CD4-positive, alpha-beta T cell treated with Interleukin-17A for 4 hours (primary cell): ENCODE measurements at regions not wholly inside any gene's neighbourhood (a gene's known extent, or its start where the extent isn't known, plus 50 kb on each side); places are given as distances from the start of the nearest gene placed in this dataset.

Experiments used
- DNase-seq: peaks from one replicate; pipeline ENCODE4 v3.0.0-alpha.2; 2020; ENCODE audit warnings: mixed read lengths

DNA sequence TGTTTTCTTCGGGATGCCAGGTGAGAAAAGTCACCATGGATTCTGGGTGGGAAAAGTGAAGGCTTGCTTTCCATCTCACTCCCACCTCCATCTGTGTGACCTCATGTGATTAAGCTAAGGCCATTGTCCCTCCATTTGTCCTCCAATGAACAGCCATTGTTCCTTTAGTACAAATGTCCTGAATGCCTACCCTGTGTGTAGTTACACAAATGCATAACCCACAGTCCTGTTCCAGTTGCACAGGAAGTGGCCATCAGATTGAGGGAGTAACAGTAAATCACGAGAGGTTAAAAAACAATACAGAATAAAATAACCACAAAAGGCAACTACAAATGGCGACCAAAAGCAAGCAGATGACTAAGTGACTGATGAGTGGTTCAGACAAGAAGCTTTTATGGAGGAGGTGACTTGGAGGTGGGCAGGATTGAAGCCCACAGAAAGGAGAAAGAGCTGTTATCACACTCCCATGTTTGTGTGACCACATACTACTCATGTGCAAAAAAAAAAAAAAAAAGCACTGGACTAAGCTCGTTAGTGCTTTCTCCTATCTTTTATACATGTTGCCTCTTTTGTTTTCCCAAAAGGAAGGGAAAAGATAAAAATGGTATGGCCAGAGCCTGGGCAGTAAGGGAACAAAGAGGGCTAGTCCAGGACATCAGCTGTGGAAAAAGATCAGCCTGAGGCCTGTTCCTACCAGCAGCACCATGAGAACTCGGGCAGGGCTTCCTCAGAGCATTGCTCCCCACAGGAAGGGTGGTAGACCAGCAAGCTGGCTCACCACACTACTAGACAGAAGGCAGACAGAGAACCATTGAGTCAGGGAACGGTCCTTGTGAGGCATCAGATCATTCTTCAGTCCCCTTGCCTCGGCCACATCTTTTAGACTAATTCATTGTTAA lies 111.0 kb downstream of the TFAP2A start:
- no peak for DNase-seq

- no peak for DNase-seq
Measured at GRCh38 chr6:10302566-10303235, 112.2 kb downstream of the TFAP2A start.

DNA sequence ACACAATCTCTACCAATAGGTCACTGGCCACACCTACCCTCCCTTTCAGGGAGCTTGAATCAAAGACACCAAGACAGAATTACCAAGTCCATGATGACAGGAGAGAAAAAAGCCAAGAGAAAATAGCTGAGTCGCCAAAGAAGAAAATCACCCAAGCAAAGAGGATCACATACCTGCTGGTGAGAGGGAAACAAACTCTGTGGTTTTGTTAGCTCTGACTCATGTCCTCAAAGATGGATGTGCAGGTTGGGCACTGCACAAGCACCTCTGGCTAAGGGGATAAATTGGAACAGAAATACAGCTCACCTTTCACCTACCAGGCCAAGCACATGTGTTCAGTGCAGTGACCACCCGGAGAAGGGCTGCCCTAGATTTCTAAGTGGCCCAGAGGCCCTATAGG lies 114.8 kb downstream of the TFAP2A start:
- no peak for DNase-seq

DNA sequence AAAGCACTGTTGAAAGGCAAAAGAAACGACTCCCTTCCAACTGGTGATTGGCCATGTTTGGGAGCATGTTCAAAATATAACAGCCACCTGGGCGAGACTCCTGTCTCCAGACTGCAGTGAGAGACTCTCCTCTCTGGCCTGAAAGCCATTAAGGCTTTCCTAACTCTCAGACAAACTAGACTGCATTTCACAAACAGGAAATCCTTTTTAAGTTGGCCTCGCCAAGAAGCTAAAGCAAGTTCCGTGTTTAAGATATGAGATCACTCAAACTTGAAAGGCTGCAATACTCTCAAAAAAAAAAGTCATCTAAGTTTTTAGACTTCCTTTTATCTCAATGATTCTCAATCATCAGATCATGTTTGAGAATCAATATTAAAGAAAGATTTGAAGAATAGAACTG lies 117.0 kb downstream of the TFAP2A start:
- DNase-seq, result no peak

DNA sequence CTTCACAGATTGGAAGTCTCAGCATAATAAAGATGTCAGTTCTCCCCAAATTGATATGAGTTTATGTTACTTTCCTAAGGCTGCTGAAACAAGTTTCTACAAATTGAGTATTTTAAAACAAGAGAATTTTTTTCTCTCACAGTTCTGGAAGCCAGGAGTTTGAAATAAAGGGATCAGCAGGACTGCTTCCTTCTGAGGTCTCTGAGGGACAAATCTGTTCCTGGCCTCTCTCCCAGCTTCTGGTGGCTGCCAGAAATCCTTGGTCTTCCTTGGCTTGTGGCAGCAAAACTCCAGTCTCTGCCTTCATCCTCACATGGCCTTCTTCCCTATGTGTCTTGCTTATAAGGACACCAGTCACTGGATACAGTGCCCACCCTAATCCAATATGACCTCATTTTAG lies 136.1 kb downstream of the TFAP2A start:
- no peak for DNase-seq

GRCh38 chr6:10276660-10277287 lies 138.1 kb downstream of the TFAP2A start:
- no peak for DNase-seq

GRCh38 chr6:10276106-10276505 lies 138.8 kb downstream of the TFAP2A start:
- no peak for DNase-seq

GRCh38 chr6:10272591-10272990 lies 142.3 kb downstream of the TFAP2A start:
- no peak for DNase-seq

- no peak for DNase-seq
Measured at GRCh38 chr6:10271982-10272381, 142.9 kb downstream of the TFAP2A start.

DNA sequence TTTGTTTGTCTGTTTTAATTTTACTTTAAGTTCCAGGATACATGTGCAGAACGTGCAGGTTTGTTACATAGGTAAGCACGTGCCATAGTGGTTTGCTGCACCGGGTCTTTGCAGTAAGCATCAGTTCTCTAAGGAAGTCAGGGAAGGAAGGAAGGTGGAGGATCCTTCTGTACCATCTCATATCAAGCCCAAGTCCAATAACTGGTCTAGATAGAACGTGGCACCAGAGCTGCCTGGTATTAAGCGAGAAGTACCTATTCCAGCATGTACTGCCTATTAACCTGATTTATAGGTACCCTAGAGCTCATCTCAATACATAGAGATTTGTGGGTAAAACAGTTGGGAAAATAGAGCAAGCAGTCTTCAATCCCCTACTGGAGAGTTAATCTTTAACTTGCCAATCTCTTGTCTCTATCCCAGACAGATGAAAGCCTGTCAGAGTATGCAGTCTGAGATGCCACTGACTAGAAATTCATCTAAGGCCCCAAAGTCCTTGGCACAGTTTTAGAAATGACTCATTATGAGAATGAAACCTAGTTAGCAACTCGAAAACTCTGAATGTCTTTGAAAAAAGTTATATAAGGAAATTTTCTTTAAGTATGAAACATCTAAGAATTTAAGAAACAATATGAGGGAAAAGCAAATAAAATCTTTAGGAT lies 144.9 kb downstream of the TFAP2A start:
- DNase-seq, result no peak

DNA sequence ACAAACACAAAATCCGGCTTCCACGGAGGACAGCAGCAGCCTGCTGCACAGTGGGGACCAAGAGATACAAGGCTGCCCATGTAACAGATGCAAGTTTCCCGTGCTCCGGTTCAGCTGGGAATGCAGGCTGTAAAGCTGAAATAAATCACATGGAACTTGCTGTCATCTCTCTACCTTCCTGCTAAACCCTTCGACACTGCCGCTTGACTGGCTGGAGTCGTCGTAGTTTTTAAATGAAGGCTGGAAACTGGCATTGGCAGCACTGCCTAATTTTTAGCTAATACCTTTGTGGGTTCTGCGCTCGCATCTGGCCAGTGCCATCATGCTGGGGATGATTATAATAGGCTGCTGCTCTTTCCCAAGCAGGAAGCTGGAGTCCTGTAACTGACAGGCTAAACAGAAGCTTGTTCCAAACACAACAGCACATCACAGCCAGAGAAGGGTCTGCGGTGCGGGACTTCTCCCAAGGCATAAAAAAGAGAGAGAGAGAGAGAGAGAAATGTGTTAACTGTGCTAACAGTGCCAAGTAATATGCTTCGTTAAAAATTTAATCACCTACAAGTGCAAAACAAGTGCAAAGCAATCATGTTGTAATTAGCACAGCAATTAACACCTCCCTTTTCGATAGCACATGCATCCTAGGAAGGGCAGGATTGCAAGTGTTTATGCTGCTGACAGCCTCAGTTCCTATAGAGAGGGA lies 146.1 kb downstream of the TFAP2A start:
- DNase-seq, result no peak

- DNase-seq, result no peak
Measured at GRCh38 chr6:10268111-10268510, 146.8 kb downstream of the TFAP2A start.

- no peak for DNase-seq
Measured at GRCh38 chr6:10266462-10266861, 148.4 kb downstream of the TFAP2A start.

DNA sequence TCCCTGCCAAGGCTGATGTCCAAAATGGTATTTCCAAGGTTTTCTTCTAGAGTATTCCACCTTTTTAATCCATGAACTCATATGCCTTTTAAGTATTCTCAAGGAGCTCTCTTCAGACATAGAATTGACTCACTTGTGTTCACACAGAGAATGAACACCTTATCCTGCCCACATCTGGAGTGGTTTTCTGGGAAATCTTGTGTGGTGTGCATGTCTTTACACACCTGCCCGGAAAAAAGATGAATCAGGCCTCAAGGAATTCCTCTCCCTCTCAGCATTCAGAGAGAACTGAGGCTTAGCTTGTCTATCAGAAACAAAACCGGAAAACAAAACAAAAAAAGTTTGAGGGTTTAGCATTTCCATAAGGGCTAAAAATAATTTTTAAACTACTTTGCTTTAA lies 148.8 kb downstream of the TFAP2A start:
- DNase-seq, result no peak

GRCh38 chr6:10262505-10262904 lies 152.4 kb downstream of the TFAP2A start:
- DNase-seq, result no peak

DNA sequence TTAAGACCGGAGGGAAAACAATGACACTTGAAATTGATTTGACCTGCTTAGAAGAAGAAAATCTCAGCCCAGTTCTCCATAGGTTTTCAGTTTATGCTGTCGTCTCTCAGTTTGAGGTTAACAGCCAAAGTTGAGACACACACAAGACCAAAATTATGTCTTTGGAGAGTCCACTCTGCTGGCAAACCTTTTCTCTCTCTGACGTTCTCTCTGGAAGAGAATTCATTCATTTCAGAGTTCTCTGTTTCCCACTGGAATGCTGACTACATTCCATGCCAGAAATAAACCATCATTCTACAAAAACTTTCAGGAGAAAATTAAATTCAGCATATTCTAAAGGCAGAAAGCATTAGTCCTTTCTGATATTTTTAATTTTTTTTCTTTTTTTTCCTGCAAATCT lies 155.2 kb downstream of the TFAP2A start:
- DNase-seq, result no peak

DNA sequence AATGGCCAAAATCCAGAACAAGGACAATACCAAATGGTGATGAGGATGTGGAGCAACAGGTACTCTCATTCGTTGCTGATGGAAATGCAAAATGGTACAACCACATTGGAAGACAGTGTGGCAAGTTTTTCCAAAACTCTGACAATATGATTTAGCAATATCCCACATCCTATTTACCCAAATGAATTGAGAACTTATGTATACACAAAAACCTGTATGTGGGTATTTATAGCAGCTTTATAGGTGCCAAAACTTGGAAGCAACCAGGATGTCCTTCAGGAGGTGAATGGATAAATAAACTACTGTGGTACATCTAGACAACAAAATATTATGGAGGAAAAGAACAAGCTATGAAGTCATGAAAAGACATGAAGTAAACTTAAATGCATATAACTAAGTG lies 156.5 kb downstream of the TFAP2A start:
- DNase-seq, result no peak

DNA sequence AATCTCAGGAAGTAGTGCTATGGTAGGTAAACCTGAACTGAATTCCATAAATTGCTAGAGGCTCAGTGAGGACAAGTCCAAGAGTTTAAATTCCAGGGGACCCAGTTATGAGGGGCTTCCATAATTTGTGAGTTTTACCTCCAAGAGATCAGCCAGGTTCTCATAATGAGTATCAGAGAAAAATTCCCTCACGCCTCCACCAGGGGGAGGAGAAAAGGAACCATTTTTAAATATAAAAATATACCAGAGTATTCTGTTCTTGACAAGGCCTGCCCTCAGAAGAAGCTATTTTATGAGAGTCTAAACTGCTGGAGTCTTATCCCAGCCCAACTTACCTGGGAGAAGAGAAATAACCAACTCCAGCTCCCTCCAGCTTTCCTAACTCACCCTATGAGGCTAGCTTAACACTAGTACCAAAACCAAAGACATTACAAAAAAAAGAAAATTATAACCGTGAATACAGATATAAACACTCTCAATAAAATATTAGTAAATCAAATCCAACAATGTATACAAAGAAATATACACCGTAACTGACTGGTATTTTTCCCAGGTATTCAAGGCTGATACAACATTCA lies 158.7 kb downstream of the TFAP2A start:
- DNase-seq, result no peak

DNA sequence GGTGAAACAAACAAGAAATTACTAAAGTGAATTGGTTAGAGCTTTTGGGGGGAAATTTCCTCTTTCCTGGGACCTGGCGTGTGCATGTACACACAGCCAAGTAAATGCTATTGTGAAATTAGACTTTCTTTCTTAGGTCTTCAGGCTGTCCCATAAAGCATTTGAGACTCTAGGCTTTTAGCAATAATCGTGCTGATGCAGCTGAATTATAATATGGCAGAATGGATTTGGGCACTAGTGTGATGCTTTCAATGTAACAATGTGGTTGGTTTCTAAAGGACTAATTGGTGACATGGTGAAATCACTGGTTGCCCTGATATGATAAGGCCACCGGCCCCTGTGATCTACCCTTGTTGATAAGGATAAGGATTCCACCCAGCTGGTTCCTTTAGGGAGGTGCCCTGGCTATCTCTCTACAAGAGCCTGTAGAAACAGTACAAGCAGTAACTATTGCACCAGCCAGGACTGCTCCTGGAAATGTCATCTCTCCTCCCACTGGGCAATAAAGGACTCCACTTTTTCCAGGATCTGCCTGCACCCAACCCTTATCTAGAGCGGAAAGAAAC lies 164.1 kb downstream of the TFAP2A start:
- no peak for DNase-seq

- DNase-seq, result no peak
Measured at GRCh38 chr6:10248378-10248843, 166.5 kb downstream of the TFAP2A start.

GRCh38 chr6:10237298-10238038 lies 177.4 kb downstream of the TFAP2A start:
- no peak for DNase-seq
